ENCODE measurements at regions not wholly inside any gene's neighbourhood (a gene's known extent, or its start where the extent isn't known, plus 50 kb on each side); places are given as distances from the start of the nearest gene placed in this dataset.

- ATAC-seq (ENCODE audit: insufficient number of reproducible peaks, low FRiP score, low read depth) (no peak), DNase-seq (ENCODE audit: low spot score) (no peak)
- H3K36me3 ChIP-seq: no peaks in the 10 kb centered on the region
- no peak overlapping the region for H3K4me3 ChIP-seq
- no peak overlapping the region for H3K27ac ChIP-seq
- no peaks in the 10 kb centered on the region for H3K27me3 ChIP-seq (replicated peaks; ENCODE audit: insufficient read depth)
- H3K4me1 ChIP-seq (ENCODE audit: control insufficient read depth in 1 of 2, low read depth in 2 of 2): no peaks in the 10 kb centered on the region
- no peak for TF ChIP-seq CTCF (IDR thresholded peaks at IDR 0.05)
- no peaks in the 10 kb centered on the region for H3K9me3 ChIP-seq
These were observed 79.1 kb downstream of the ZNF365 start for GRCh38 chr10:62453274-62453673.

GRCh38 chr10:62454687-62455397 is 80.7 kb downstream of the ZNF365 start:
- no peak overlapping the region for H3K27ac ChIP-seq
- no peak for DNase-seq (ENCODE audit: low spot score)

DNA sequence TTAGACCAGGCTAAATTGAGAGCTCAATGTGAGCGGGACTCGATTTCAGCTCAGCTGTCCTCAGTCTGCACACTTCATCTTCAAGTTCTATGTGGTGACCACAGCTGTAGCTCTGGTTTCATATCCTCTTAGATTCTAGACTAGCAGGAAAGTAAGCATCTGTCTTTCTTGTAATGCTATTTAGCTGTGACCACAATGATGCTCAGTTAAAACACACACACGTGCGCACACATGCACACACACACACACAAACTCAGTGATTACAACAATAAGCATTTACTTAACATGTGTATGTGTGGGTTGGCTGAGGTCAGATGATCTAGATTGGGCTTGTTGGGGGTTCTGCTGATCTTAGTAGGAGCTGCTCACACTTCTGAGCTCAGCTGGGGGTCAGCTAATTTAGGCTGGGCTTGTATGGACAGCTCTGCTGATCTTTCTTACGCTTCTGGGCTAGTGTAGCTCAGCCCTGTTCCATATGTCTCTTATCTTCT is 82.5 kb downstream of the ZNF365 start:
- no peak overlapping the region for H3K27ac ChIP-seq
- no peak for DNase-seq (ENCODE audit: low spot score)
- no peak overlapping the region for H3K4me3 ChIP-seq
- H3K4me1 ChIP-seq (ENCODE audit: control insufficient read depth in 1 of 2, low read depth in 2 of 2): no peaks in the 10 kb centered on the region
- TF ChIP-seq CTCF (IDR thresholded peaks at IDR 0.05): no peak
- no peaks in the 10 kb centered on the region for H3K27me3 ChIP-seq (replicated peaks; ENCODE audit: insufficient read depth)
- H3K9me3 ChIP-seq: no peaks in the 10 kb centered on the region
- no peak for ATAC-seq (ENCODE audit: insufficient number of reproducible peaks, low FRiP score, low read depth)
- H3K36me3 ChIP-seq: no peaks in the 10 kb centered on the region

More at GRCh38 chr10:62454687-62455397, 80.7 kb downstream of the ZNF365 start:
- Histone ChIP-seq H3K4me1 (ENCODE audit: control insufficient read depth in 1 of 2, low read depth in 2 of 2) (no peaks in the 10 kb centered on the region), H3K9me3 (no peaks in the 10 kb centered on the region), H3K36me3 (no peaks in the 10 kb centered on the region), H3K4me3 (no peak overlapping the region), H3K27me3 (replicated peaks; ENCODE audit: insufficient read depth) (no peaks in the 10 kb centered on the region)
- ATAC-seq (ENCODE audit: insufficient number of reproducible peaks, low FRiP score, low read depth): no peak
- no peak for TF ChIP-seq CTCF (IDR thresholded peaks at IDR 0.05)

- ATAC-seq (ENCODE audit: insufficient number of reproducible peaks, low FRiP score, low read depth) (no peak), DNase-seq (ENCODE audit: low spot score) (no peak)
- TF ChIP-seq CTCF (IDR thresholded peaks at IDR 0.05): no peak
- Histone ChIP-seq H3K27ac (no peak overlapping the region), H3K4me1 (ENCODE audit: control insufficient read depth in 1 of 2, low read depth in 2 of 2) (no peaks in the 10 kb centered on the region), H3K27me3 (replicated peaks; ENCODE audit: insufficient read depth) (no peaks in the 10 kb centered on the region), H3K4me3 (no peak overlapping the region), H3K36me3 (no peaks in the 10 kb centered on the region), H3K9me3 (no peaks in the 10 kb centered on the region)
These were observed 83.0 kb downstream of the ZNF365 start for GRCh38 chr10:62457196-62457595.

DNA sequence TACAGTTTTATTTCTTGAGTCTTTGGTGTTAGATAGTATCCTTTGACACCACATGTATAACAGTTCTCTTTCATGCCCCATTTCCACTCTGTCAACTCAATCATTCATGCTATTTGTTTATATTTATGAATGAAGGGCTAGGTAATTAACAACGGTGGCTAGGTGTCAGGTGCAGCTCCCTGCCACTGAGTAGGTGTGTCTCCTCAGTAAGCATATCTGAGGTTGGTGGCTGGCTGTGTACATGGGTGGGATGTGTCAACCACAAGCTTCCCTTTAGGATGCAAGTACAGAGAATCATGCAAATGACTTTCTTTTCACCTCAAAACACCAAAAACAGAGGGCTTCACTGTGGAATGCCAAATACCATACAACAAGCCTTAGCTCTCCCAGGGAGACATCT is 83.4 kb downstream of the ZNF365 start:
- no peaks in the 10 kb centered on the region for H3K36me3 ChIP-seq
- H3K4me1 ChIP-seq (ENCODE audit: control insufficient read depth in 1 of 2, low read depth in 2 of 2): no peaks in the 10 kb centered on the region
- DNase-seq (ENCODE audit: low spot score) (no peak), ATAC-seq (ENCODE audit: insufficient number of reproducible peaks, low FRiP score, low read depth) (no peak)
- no peak overlapping the region for H3K4me3 ChIP-seq
- H3K27me3 ChIP-seq (replicated peaks; ENCODE audit: insufficient read depth): no peaks in the 10 kb centered on the region
- no peak overlapping the region for H3K27ac ChIP-seq
- H3K9me3 ChIP-seq: no peaks in the 10 kb centered on the region
- no peak for TF ChIP-seq CTCF (IDR thresholded peaks at IDR 0.05)

Measured in thoracic aorta (tissue), 2 donors.